ENCODE measurements at regions not wholly inside any gene's neighbourhood (a gene's known extent, or its start where the extent isn't known, plus 50 kb on each side); places are given as distances from the start of the nearest gene placed in this dataset.

- Histone ChIP-seq H3K9ac (ENCODE audit: low read depth in 1 of 3, low read length in 3 of 3) (no peak overlapping the region), H3K27ac (ENCODE audit: low read depth, low read length) (no peak overlapping the region), H3K27me3 (ENCODE audit: control insufficient read depth in 3 of 3, insufficient read depth in 3 of 3, low read length in 3 of 3) (peaks cover 11 to 22% (median 13%) of the 10 kb centered on the region in 3 donors), H3K4me3 (ENCODE audit: low read length in 3 of 3) (no peak overlapping the region), H3K9me3 (ENCODE audit: control insufficient read depth in 3 of 3, low read length in 3 of 3) (no peaks in the 10 kb centered on the region), H3K36me3 (ENCODE audit: control insufficient read depth in 3 of 3, insufficient read depth in 3 of 3, low read length in 3 of 3) (no peaks in the 10 kb centered on the region), H3K4me1 (ENCODE audit: control insufficient read depth in 3 of 3, insufficient read depth in 3 of 3, low read length in 3 of 3) (no peaks in the 10 kb centered on the region)
Measured at GRCh38 chr11:115939731-115940421, 435.7 kb upstream of the CADM1 start.

GRCh38 chr11:115939104-115939730, 435.0 kb upstream of the CADM1 start:
- Histone ChIP-seq H3K4me1 (ENCODE audit: control insufficient read depth in 3 of 3, insufficient read depth in 3 of 3, low read length in 3 of 3) (no peaks in the 10 kb centered on the region), H3K4me3 (ENCODE audit: low read length in 3 of 3) (no peak overlapping the region), H3K36me3 (ENCODE audit: control insufficient read depth in 3 of 3, insufficient read depth in 3 of 3, low read length in 3 of 3) (no peaks in the 10 kb centered on the region), H3K27ac (ENCODE audit: low read depth, low read length) (no peak overlapping the region), H3K27me3 (ENCODE audit: control insufficient read depth in 3 of 3, insufficient read depth in 3 of 3, low read length in 3 of 3) (peaks cover 11 to 22% (median 13%) of the 10 kb centered on the region in 3 donors), H3K9ac (ENCODE audit: low read depth in 1 of 3, low read length in 3 of 3) (no peak overlapping the region), H3K9me3 (ENCODE audit: control insufficient read depth in 3 of 3, low read length in 3 of 3) (no peaks in the 10 kb centered on the region)

GRCh38 chr11:115933564-115933963, 429.3 kb upstream of the CADM1 start:
- Histone ChIP-seq H3K4me1 (ENCODE audit: control insufficient read depth in 3 of 3, insufficient read depth in 3 of 3, low read length in 3 of 3) (peaks cover 8 to 11% (median 8%) of the 10 kb centered on the region in 3 donors), H3K4me3 (ENCODE audit: low read length in 3 of 3) (no peak overlapping the region), H3K9ac (ENCODE audit: low read depth in 1 of 3, low read length in 3 of 3) (no peak overlapping the region), H3K27me3 (ENCODE audit: control insufficient read depth in 3 of 3, insufficient read depth in 3 of 3, low read length in 3 of 3) (peaks cover 0 to 2% (median 0%) of the 10 kb centered on the region in 3 donors), H3K27ac (ENCODE audit: low read depth, low read length) (no peak overlapping the region), H3K36me3 (ENCODE audit: control insufficient read depth in 3 of 3, insufficient read depth in 3 of 3, low read length in 3 of 3) (no peaks in the 10 kb centered on the region), H3K9me3 (ENCODE audit: control insufficient read depth in 3 of 3, low read length in 3 of 3) (no peaks in the 10 kb centered on the region)

GRCh38 chr11:115931548-115932083, 427.4 kb upstream of the CADM1 start:
- H3K4me1 ChIP-seq (ENCODE audit: control insufficient read depth in 3 of 3, insufficient read depth in 3 of 3, low read length in 3 of 3) = peaks cover 8 to 18% (median 12%) of the 10 kb centered on the region in 3 donors
- no peaks in the 10 kb centered on the region for H3K27me3 ChIP-seq (ENCODE audit: control insufficient read depth in 3 of 3, insufficient read depth in 3 of 3, low read length in 3 of 3)
- no peaks in the 10 kb centered on the region for H3K9me3 ChIP-seq (ENCODE audit: control insufficient read depth in 3 of 3, low read length in 3 of 3)
- H3K9ac ChIP-seq (ENCODE audit: low read depth in 1 of 3, low read length in 3 of 3) = no peak overlapping the region
- no peak overlapping the region for H3K4me3 ChIP-seq (ENCODE audit: low read length in 3 of 3)
- no peak overlapping the region for H3K27ac ChIP-seq (ENCODE audit: low read depth, low read length)
- no peaks in the 10 kb centered on the region for H3K36me3 ChIP-seq (ENCODE audit: control insufficient read depth in 3 of 3, insufficient read depth in 3 of 3, low read length in 3 of 3)

GRCh38 chr11:115930886-115931547, 426.8 kb upstream of the CADM1 start:
- H3K4me1 ChIP-seq (ENCODE audit: control insufficient read depth in 3 of 3, insufficient read depth in 3 of 3, low read length in 3 of 3) = peaks cover 8 to 18% (median 12%) of the 10 kb centered on the region in 3 donors
- H3K9me3 ChIP-seq (ENCODE audit: control insufficient read depth in 3 of 3, low read length in 3 of 3) = no peaks in the 10 kb centered on the region
- H3K27me3 ChIP-seq (ENCODE audit: control insufficient read depth in 3 of 3, insufficient read depth in 3 of 3, low read length in 3 of 3) = no peaks in the 10 kb centered on the region
- no peak overlapping the region for H3K27ac ChIP-seq (ENCODE audit: low read depth, low read length)
- no peak overlapping the region for H3K4me3 ChIP-seq (ENCODE audit: low read length in 3 of 3)
- H3K36me3 ChIP-seq (ENCODE audit: control insufficient read depth in 3 of 3, insufficient read depth in 3 of 3, low read length in 3 of 3) = no peaks in the 10 kb centered on the region
- no peak overlapping the region for H3K9ac ChIP-seq (ENCODE audit: low read depth in 1 of 3, low read length in 3 of 3)

GRCh38 chr11:115930291-115930690, 426.1 kb upstream of the CADM1 start:
- Histone ChIP-seq H3K27ac (ENCODE audit: low read depth, low read length) (no peak overlapping the region), H3K27me3 (ENCODE audit: control insufficient read depth in 3 of 3, insufficient read depth in 3 of 3, low read length in 3 of 3) (no peaks in the 10 kb centered on the region), H3K4me1 (ENCODE audit: control insufficient read depth in 3 of 3, insufficient read depth in 3 of 3, low read length in 3 of 3) (peaks cover 8 to 18% (median 12%) of the 10 kb centered on the region in 3 donors), H3K36me3 (ENCODE audit: control insufficient read depth in 3 of 3, insufficient read depth in 3 of 3, low read length in 3 of 3) (no peaks in the 10 kb centered on the region), H3K9me3 (ENCODE audit: control insufficient read depth in 3 of 3, low read length in 3 of 3) (no peaks in the 10 kb centered on the region), H3K4me3 (ENCODE audit: low read length in 3 of 3) (no peak overlapping the region), H3K9ac (ENCODE audit: low read depth in 1 of 3, low read length in 3 of 3) (no peak overlapping the region)

- Histone ChIP-seq H3K9ac (ENCODE audit: low read depth in 1 of 3, low read length in 3 of 3) (no peak overlapping the region), H3K9me3 (ENCODE audit: control insufficient read depth in 3 of 3, low read length in 3 of 3) (no peaks in the 10 kb centered on the region), H3K27me3 (ENCODE audit: control insufficient read depth in 3 of 3, insufficient read depth in 3 of 3, low read length in 3 of 3) (peaks cover 0 to 2% (median 0%) of the 10 kb centered on the region in 3 donors), H3K4me3 (ENCODE audit: low read length in 3 of 3) (no peak overlapping the region), H3K36me3 (ENCODE audit: control insufficient read depth in 3 of 3, insufficient read depth in 3 of 3, low read length in 3 of 3) (no peaks in the 10 kb centered on the region), H3K4me1 (ENCODE audit: control insufficient read depth in 3 of 3, insufficient read depth in 3 of 3, low read length in 3 of 3) (peaks cover 8 to 18% (median 12%) of the 10 kb centered on the region in 3 donors), H3K27ac (ENCODE audit: low read depth, low read length) (no peak overlapping the region)
Measured at GRCh38 chr11:115929618-115930129, 425.5 kb upstream of the CADM1 start.

- H3K27ac ChIP-seq (ENCODE audit: low read depth, low read length) = no peak overlapping the region
- H3K4me1 ChIP-seq (ENCODE audit: control insufficient read depth in 3 of 3, insufficient read depth in 3 of 3, low read length in 3 of 3) = peaks cover 8 to 18% (median 12%) of the 10 kb centered on the region in 3 donors
- H3K9me3 ChIP-seq (ENCODE audit: control insufficient read depth in 3 of 3, low read length in 3 of 3) = no peaks in the 10 kb centered on the region
- H3K9ac ChIP-seq (ENCODE audit: low read depth in 1 of 3, low read length in 3 of 3) = no peak overlapping the region
- H3K27me3 ChIP-seq (ENCODE audit: control insufficient read depth in 3 of 3, insufficient read depth in 3 of 3, low read length in 3 of 3) = peaks cover 0 to 3% (median 0%) of the 10 kb centered on the region in 3 donors
- no peak overlapping the region for H3K4me3 ChIP-seq (ENCODE audit: low read length in 3 of 3)
- no peaks in the 10 kb centered on the region for H3K36me3 ChIP-seq (ENCODE audit: control insufficient read depth in 3 of 3, insufficient read depth in 3 of 3, low read length in 3 of 3)
Measured at GRCh38 chr11:115928811-115929210, 424.6 kb upstream of the CADM1 start.

- Histone ChIP-seq H3K36me3 (ENCODE audit: control insufficient read depth in 3 of 3, insufficient read depth in 3 of 3, low read length in 3 of 3) (no peaks in the 10 kb centered on the region), H3K4me3 (ENCODE audit: low read length in 3 of 3) (no peak overlapping the region), H3K9me3 (ENCODE audit: control insufficient read depth in 3 of 3, low read length in 3 of 3) (no peaks in the 10 kb centered on the region), H3K27me3 (ENCODE audit: control insufficient read depth in 3 of 3, insufficient read depth in 3 of 3, low read length in 3 of 3) (peaks cover 0 to 8% (median 2%) of the 10 kb centered on the region in 3 donors), H3K4me1 (ENCODE audit: control insufficient read depth in 3 of 3, insufficient read depth in 3 of 3, low read length in 3 of 3) (peaks cover 8 to 18% (median 12%) of the 10 kb centered on the region in 3 donors), H3K9ac (ENCODE audit: low read depth in 1 of 3, low read length in 3 of 3) (no peak overlapping the region), H3K27ac (ENCODE audit: low read depth, low read length) (no peak overlapping the region)
Measured at GRCh38 chr11:115927823-115928329, 423.7 kb upstream of the CADM1 start.

All from skeletal muscle tissue (tissue), 3 donors.